ENCODE measurements at regions not wholly inside any gene's neighbourhood (a gene's known extent, or its start where the extent isn't known, plus 50 kb on each side); places are given as distances from the start of the nearest gene placed in this dataset.

GRCh38 chr13:105925496-105925895, 610.0 kb downstream of the EFNB2 start:
- POLR2A ChIA-PET (ENCODE audit: partially characterized antibody) = no interaction called here
- no peaks in the 10 kb centered on the region for H3K79me2 ChIP-seq (ENCODE audit: control insufficient read depth in 1 of 2, insufficient read depth in 2 of 2, low read length in 2 of 2)
- DNase-seq (ENCODE audit: low read depth in 1 of 2, low spot score in 2 of 2) (no peak), FAIRE-seq (no peak)
- H3K27me3 ChIP-seq (replicated peaks in 1 of 4; ENCODE audit: control insufficient read depth in 3 of 4, extremely low read depth in 1 of 4, insufficient read depth in 3 of 4, low read length in 3 of 4) = no peaks in the 10 kb centered on the region
- no peak overlapping the region for H3K14ac ChIP-seq (ENCODE audit: insufficient read length)
- H3K4me2 ChIP-seq (ENCODE audit: insufficient read depth in 1 of 2, low read depth in 2 of 2, low read length in 2 of 2) = no peak overlapping the region
- no peak overlapping the region for H2BK15ac ChIP-seq (ENCODE audit: low read length)
- no peak overlapping the region for H3K9ac ChIP-seq (replicated peaks in 1 of 4; ENCODE audit: extremely low read depth in 1 of 4, low read depth in 3 of 4, low read length in 3 of 4)
- 88% methylated on average over 2 of the region's 2 CpGs; no CpG with 5 or more reads in 1 of the 2 experiments for WGBS, 2 experiments (ENCODE audit: extremely low coverage in 1 of 2, insufficient coverage in 1 of 2, insufficient read length in 1 of 2, insufficient replicate concordance in 2 of 2, low coverage in 1 of 2, low lambda C conversion rate in 2 of 2, missing lambda C conversion rate in 1 of 2)
- H2AFZ ChIP-seq (ENCODE audit: low read length) = no peak overlapping the region
- H3K27ac ChIP-seq (ENCODE audit: low read depth, low read length) = no peak overlapping the region
- no peak overlapping the region for H4K8ac ChIP-seq (ENCODE audit: extremely low read depth, insufficient read depth, low read length)
- H3K4ac ChIP-seq (replicated peaks; ENCODE audit: insufficient read length, low read depth, low read length) = no peak overlapping the region
- no peak overlapping the region for H3K56ac ChIP-seq (replicated peaks; ENCODE audit: insufficient read length, low read depth, low read length)
- no peak overlapping the region for H3K18ac ChIP-seq (ENCODE audit: extremely low read depth, low read length)
- H3K4me1 ChIP-seq (replicated peaks in 1 of 4; ENCODE audit: control insufficient read depth in 3 of 4, insufficient read depth in 4 of 4, low read length in 3 of 4) = no peaks in the 10 kb centered on the region
- no peaks in the 10 kb centered on the region; the same call in 1 of the 2 replicates for H3K23me2 ChIP-seq (ENCODE audit: low read depth, low read length)
- H2BK20ac ChIP-seq (ENCODE audit: low read length) = no peak overlapping the region
- no peak overlapping the region for H2BK5ac ChIP-seq (ENCODE audit: low read depth, low read length)
- no peak overlapping the region for H2BK12ac ChIP-seq (ENCODE audit: low read depth, low read length)
- no peaks in the 10 kb centered on the region for H4K20me1 ChIP-seq (replicated peaks in 1 of 2; ENCODE audit: control insufficient read depth in 1 of 2, insufficient read depth in 2 of 2, low read length in 2 of 2)
- no peaks in the 10 kb centered on the region for H3K79me1 ChIP-seq (ENCODE audit: low read depth, low read length)
- no peak overlapping the region for H2BK120ac ChIP-seq (replicated peaks; ENCODE audit: low read depth, low read length)
- H3K36me3 ChIP-seq (ENCODE audit: control insufficient read depth in 2 of 4, insufficient read depth in 4 of 4, low read length in 3 of 4) = no peaks in the 10 kb centered on the region
- H3K9me3 ChIP-seq (ENCODE audit: insufficient read depth in 2 of 2, low read depth in 1 of 2, low read length in 1 of 2) = no peaks in the 10 kb centered on the region
- no peak overlapping the region for H4K91ac ChIP-seq (replicated peaks; ENCODE audit: insufficient read length, low read length)
- no peak overlapping the region for H3K4me3 ChIP-seq (ENCODE audit: extremely low read depth in 1 of 4, insufficient read depth in 2 of 4, low read depth in 3 of 4, low read length in 4 of 4)
- CTCF ChIA-PET (ENCODE audit: partially characterized antibody) = no interaction called here
- H3K23ac ChIP-seq (ENCODE audit: insufficient read length) = no peak overlapping the region
- no peak overlapping the region for H2AK5ac ChIP-seq (ENCODE audit: low read depth, low read length)
- H4K5ac ChIP-seq (ENCODE audit: insufficient read length, low read depth, low read length) = no peak overlapping the region
- TF ChIP-seq SIN3A (conservative IDR thresholded peaks at IDR 0.05 in 1 of 2, IDR thresholded peaks at IDR 0.05 in 1 of 2; ENCODE audit: low read depth in 1 of 2, low read length in 2 of 2) = no peak
